Mesothelial cell of epicardium (in vitro differentiated cells): ENCODE measurements at regions not wholly inside any gene's neighbourhood (a gene's known extent, or its start where the extent isn't known, plus 50 kb on each side); places are given as distances from the start of the nearest gene placed in this dataset.

Source experiments
- DNase-seq, 2 experiments: peaks; one replicate each; pipeline ENCODE4 v3.0.0; 2021; ENCODE audit warnings: low spot score in 2 of 2; ENCODE audit not compliant: unreplicated experiment in 2 of 2
- H3K27ac Mint-ChIP-seq: 2 replicates; pipeline ENCODE4 v1.8.0; 2021; ENCODE audit warnings: mixed read lengths
- H3K27me3 Mint-ChIP-seq: 2 replicates; pipeline ENCODE4 v1.8.0; 2021; ENCODE audit warnings: low read depth, mixed read lengths
- H3K36me3 Mint-ChIP-seq: 2 replicates; pipeline ENCODE4 v1.8.0; 2021; ENCODE audit warnings: mixed read lengths
- H3K4me1 Mint-ChIP-seq: 2 replicates; pipeline ENCODE4 v1.8.0; 2021; ENCODE audit warnings: mixed read lengths
- H3K4me3 Mint-ChIP-seq: 2 replicates; pipeline ENCODE4 v1.8.0; 2021; ENCODE audit warnings: mild to moderate bottlenecking, moderate library complexity, mixed read lengths
- H3K9me3 Mint-ChIP-seq: 2 replicates; pipeline ENCODE4 v1.8.0; 2021; ENCODE audit warnings: mixed read lengths
- TF ChIP-seq, protein P1 (sequence below): fragments of 200-600 bp; sonication (generic); IDR thresholded peaks from one replicate; pipeline ENCODE4 v1.5.0; 2021; ENCODE audit warnings: antibody characterized with exemption; ENCODE audit not compliant: unreplicated experiment

DNA sequence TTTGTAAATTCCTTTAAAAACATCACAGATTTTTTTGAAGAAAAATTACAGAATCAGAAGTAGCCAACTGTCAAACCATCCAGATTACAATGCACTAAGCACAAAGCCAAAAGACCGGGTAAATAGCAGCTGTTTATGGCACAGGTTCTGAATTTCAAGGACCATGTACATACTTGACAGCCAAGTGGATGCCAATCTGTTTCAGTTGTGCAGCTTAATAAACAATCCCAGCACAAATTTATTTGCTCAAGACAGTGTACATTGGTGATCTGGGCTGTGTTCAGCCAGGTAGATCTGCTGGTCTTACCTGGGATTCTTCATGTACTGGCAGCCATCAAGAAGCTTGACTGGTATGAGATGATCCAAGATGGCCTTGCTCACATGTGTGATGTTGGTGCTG, 229.8 kb upstream of the FLRT2 start:
- Mint-ChIP-seq H3K36me3 (no peaks in the 10 kb centered on the region), H3K27ac (no peak overlapping the region), H3K4me3 (no peak overlapping the region), H3K4me1 (peaks cover 7% of the 10 kb centered on the region), H3K9me3 (peaks cover 14% of the 10 kb centered on the region), H3K27me3 (peaks cover 7% of the 10 kb centered on the region)
- TF ChIP-seq, protein P1, sequence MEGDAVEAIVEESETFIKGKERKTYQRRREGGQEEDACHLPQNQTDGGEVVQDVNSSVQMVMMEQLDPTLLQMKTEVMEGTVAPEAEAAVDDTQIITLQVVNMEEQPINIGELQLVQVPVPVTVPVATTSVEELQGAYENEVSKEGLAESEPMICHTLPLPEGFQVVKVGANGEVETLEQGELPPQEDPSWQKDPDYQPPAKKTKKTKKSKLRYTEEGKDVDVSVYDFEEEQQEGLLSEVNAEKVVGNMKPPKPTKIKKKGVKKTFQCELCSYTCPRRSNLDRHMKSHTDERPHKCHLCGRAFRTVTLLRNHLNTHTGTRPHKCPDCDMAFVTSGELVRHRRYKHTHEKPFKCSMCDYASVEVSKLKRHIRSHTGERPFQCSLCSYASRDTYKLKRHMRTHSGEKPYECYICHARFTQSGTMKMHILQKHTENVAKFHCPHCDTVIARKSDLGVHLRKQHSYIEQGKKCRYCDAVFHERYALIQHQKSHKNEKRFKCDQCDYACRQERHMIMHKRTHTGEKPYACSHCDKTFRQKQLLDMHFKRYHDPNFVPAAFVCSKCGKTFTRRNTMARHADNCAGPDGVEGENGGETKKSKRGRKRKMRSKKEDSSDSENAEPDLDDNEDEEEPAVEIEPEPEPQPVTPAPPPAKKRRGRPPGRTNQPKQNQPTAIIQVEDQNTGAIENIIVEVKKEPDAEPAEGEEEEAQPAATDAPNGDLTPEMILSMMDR, result no peak
- no peak for DNase-seq

DNA sequence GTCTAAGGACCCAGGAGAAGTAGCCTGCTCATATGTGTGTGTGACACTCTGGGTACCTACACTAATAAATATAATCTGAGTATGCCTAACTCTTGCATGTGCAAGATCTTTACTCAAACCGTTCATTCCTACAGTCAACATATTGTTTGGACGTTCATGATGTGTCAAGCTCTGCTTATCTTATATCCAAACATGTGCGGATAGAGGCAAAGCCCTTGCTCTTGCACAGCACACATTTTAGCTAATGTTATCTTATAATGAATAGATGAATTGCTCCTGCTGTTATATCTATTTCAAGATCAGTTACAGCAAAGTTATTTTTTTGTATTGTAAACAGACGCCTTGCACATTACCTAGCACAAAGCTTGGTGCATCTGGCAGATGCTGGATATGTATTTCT, 228.4 kb upstream of the FLRT2 start:
- Mint-ChIP-seq H3K27ac (no peak overlapping the region), H3K4me1 (peaks cover 7% of the 10 kb centered on the region), H3K27me3 (peaks cover 7% of the 10 kb centered on the region), H3K9me3 (peaks cover 14% of the 10 kb centered on the region), H3K36me3 (no peaks in the 10 kb centered on the region), H3K4me3 (no peak overlapping the region)
- TF ChIP-seq, protein P1, result no peak
- DNase-seq, result no peak

DNA sequence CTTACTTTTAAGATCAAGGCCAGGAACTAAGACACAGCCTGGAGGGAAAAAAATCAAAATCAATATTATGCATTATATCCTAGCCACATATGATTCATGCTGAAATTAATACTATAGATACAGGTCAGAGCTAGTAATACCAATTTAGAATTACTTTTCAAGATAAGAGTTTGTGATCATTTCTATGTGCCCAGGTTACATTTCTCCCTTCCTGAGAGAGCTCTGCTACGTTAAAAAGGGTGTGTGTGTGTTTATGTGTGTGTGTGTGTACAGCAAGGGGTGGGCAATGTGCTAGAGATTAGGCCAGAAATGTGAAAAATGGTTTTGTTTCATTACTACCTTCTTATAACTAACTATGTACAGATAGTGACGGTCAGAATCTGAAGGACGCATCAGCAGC, 223.9 kb upstream of the FLRT2 start:
- H3K4me3 Mint-ChIP-seq, result no peak overlapping the region
- no peaks in the 10 kb centered on the region for H3K36me3 Mint-ChIP-seq
- no peak overlapping the region for H3K27ac Mint-ChIP-seq
- peaks cover 7% of the 10 kb centered on the region for H3K27me3 Mint-ChIP-seq
- H3K9me3 Mint-ChIP-seq, result no peaks in the 10 kb centered on the region
- DNase-seq, result no peak
- H3K4me1 Mint-ChIP-seq, result peaks cover 13% of the 10 kb centered on the region
- TF ChIP-seq, protein P1, result no peak

DNA sequence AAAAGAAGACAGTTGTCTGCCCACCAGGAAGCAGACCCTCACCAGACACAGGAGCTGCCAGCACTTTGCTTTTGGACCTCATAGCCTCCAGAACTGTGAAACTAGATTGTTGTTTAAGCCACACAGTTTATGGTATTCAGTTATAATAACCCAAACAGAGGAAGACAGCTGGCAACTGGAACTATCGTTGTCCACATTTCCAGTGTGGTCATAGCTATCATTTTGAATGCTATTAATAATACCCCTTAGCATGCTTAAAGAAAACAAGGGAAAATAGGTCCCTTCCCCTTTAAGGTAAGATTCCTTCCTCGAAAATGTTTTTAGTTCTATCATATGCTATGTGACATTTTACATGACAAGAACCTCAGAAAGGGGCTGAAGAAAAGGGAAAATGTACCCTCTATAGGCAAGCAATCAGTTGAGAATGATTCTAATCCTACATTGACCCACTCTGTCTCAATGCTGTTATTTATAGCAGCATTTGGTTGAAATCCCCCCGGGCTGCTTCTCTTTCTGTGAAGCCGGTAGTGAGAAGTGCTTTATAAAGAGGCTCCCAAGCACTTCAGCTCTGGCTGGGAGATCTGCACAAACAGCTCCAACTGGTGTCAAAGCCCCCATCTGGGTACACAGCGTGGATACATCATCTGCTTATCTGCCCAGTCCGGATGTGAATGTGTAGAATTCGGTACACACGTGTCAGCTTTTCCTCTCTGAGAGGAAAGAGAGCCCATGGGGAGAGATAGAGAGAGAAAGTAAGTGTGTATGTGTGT, 221.2 kb upstream of the FLRT2 start:
- H3K27me3 Mint-ChIP-seq, result peaks cover 2% of the 10 kb centered on the region
- H3K27ac Mint-ChIP-seq, result no peak overlapping the region
- H3K4me1 Mint-ChIP-seq, result peaks cover 14% of the 10 kb centered on the region
- TF ChIP-seq, protein P1, result no peak
- H3K4me3 Mint-ChIP-seq, result no peak overlapping the region
- no peaks in the 10 kb centered on the region for H3K9me3 Mint-ChIP-seq
- H3K36me3 Mint-ChIP-seq, result no peaks in the 10 kb centered on the region
- DNase-seq, result no peak

DNA sequence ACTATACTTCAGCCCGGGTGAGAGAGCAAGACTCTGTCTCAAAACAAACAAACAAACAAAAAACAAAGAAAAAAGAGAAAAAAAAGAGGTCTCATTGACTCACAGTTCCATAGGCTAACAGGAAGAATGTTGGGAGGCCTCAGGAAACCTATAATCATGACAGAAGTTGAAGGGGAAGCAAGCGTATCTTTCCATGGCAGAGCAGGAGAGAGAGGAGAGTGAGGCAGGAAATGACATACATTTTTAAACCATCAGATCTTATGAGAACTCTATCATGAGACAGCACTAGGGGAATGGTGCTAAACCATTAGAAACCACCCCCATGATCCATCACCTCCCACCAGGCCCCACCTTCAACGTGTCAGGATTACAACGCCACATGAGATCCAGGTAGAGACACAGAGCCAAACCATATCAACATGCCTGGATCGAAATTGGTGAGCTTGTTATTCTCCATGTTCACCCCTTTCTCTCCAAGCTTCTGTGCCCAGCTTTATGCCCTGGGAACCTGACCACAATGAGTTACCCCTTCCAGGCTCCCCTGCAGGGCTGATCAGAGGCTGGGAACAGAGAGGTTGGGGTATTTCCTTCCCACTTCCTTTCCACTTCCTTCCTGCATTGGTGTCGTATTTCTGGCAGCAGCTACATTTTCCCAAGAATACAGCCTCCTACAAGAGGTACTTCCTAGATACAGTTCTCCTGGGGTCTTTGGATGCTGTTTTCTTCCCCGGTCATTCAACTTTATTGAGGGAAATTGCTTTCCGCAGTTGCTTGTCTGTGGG, 219.3 kb upstream of the FLRT2 start:
- Mint-ChIP-seq H3K4me3 (no peak overlapping the region), H3K4me1 (peaks cover 28% of the 10 kb centered on the region), H3K27ac (no peak overlapping the region), H3K9me3 (no peaks in the 10 kb centered on the region), H3K27me3 (no peaks in the 10 kb centered on the region), H3K36me3 (no peaks in the 10 kb centered on the region)
- TF ChIP-seq, protein P1, result no peak
- DNase-seq, result no peak
